Aorta (tissue), 5 donors: ENCODE measurements at regions not wholly inside any gene's neighbourhood (a gene's known extent, or its start where the extent isn't known, plus 50 kb on each side); places are given as distances from the start of the nearest gene placed in this dataset.

Experiments used
- ATAC-seq: fragments of 200-7000 bp; cut with Tn5 transposase; one replicate; pipeline ENCODE4 v1.9.1; 2022; ENCODE audit warnings: moderate library complexity; ENCODE audit not compliant: low FRiP score
- DNase-seq, 2 donors: peaks; one replicate each; pipeline ENCODE4 v3.0.0-alpha.2; 2020
- H3K27ac ChIP-seq, 2 donors: one replicate each; pipeline ENCODE4 v1.5.1; 2013; ENCODE audit warnings: low read length in 2 of 2, mild to moderate bottlenecking in 2 of 2, moderate library complexity in 2 of 2, control low read depth in 1 of 2, inconsistent platforms in 1 of 2, low read depth in 1 of 2
- H3K27me3 ChIP-seq, 2 donors: one replicate each; pipeline ENCODE4 v1.6.1; 2013; ENCODE audit warnings: control low read depth in 1 of 2, low read length in 1 of 2, mild to moderate bottlenecking in 1 of 2, moderate library complexity in 1 of 2; ENCODE audit not compliant: insufficient read depth in 2 of 2, control insufficient read depth in 1 of 2
- H3K36me3 ChIP-seq, 2 donors: one replicate each; pipeline ENCODE4 v1.6.1; 2013; ENCODE audit warnings: control low read depth in 1 of 2, low read length in 1 of 2, mild to moderate bottlenecking in 1 of 2; ENCODE audit not compliant: insufficient read depth in 2 of 2, control insufficient read depth in 1 of 2
- H3K4me1 ChIP-seq, 2 donors: one replicate each; pipeline ENCODE4 v1.6.1; 2013; ENCODE audit warnings: low read length in 2 of 2, control low read depth in 1 of 2, mild to moderate bottlenecking in 1 of 2, moderate library complexity in 1 of 2; ENCODE audit not compliant: insufficient read depth in 2 of 2, control insufficient read depth in 1 of 2
- H3K4me3 ChIP-seq, 2 donors: one replicate each; pipeline ENCODE4 v1.5.1; 2013; ENCODE audit warnings: low read length in 2 of 2, control low read depth in 1 of 2, mild to moderate bottlenecking in 1 of 2
- H3K9me3 ChIP-seq: one replicate; pipeline ENCODE4 v1.6.1; 2013; ENCODE audit warnings: mild to moderate bottlenecking, low read length; ENCODE audit not compliant: control insufficient read depth
- WGBS, 2 donors: extraction: QIAGEN DNeasy Blood & Tissue Kit; methylation state at CpG; one replicate each; pipeline ENCODE4 v1.1.7; 2013; 5-methylcytosine and 5-hydroxymethylcytosine counted together
- intact Hi-C, 2 donors: fragments of 100-400 bp; cut with DNase I; formaldehyde crosslinking; loops; one replicate each; pipeline versions ENCODE4 v1.14.2 to v1.15.0; 2022
- donor health status: healthy with polysubstance abuse.
- donor health status: Bipolar disorder and iron deficiency.
- donor health status: DM: no; HTN: no; CAD: no.
- donor health status: DM: no; HTN: no; CAD: no.
- donor health status: DM: yes; HTN: yes; CAD: no.

- Histone ChIP-seq H3K27ac (no peak overlapping the region), H3K36me3 (no peaks in the 10 kb centered on the region), H3K4me1 (no peaks in the 10 kb centered on the region), H3K4me3 (no peak overlapping the region), H3K27me3 (no peaks in the 10 kb centered on the region), H3K9me3 (peaks cover 2% of the 10 kb centered on the region)
- no peak for DNase-seq
- 45 to 46% methylated on average over 6 of the region's 6 CpGs for WGBS, 2 donors
- intact Hi-C loops: no loop called here
- no peak for ATAC-seq
Observed at GRCh38 chr17:33390479-33391176, 97.5 kb upstream of the ASIC2 start.

GRCh38 chr17:33396818-33397217, 103.7 kb upstream of the ASIC2 start:
- Histone ChIP-seq H3K36me3 (no peaks in the 10 kb centered on the region), H3K4me1 (no peaks in the 10 kb centered on the region), H3K27ac (no peak overlapping the region), H3K4me3 (no peak overlapping the region), H3K9me3 (peaks cover 2% of the 10 kb centered on the region), H3K27me3 (no peaks in the 10 kb centered on the region)
- no peak for DNase-seq
- 42 to 43% methylated on average over 3 of the region's 3 CpGs for WGBS, 2 donors
- intact Hi-C loops: no loop called here
- no peak for ATAC-seq

- no peaks in the 10 kb centered on the region for H3K9me3 ChIP-seq
- ATAC-seq: no peak
- no peaks in the 10 kb centered on the region for H3K36me3 ChIP-seq
- no peaks in the 10 kb centered on the region for H3K4me1 ChIP-seq
- DNase-seq: no peak
- WGBS, 2 donors: 95 to 99% methylated on average over 1 of the region's 1 CpG
- H3K27ac ChIP-seq: no peak overlapping the region
- intact Hi-C loops: no loop called here
- no peaks in the 10 kb centered on the region for H3K27me3 ChIP-seq
- no peak overlapping the region for H3K4me3 ChIP-seq
Observed at GRCh38 chr17:33398386-33398785, 105.3 kb upstream of the ASIC2 start.

GRCh38 chr17:33401249-33401648, 108.2 kb upstream of the ASIC2 start:
- DNase-seq: no peak
- H3K27me3 ChIP-seq: no peaks in the 10 kb centered on the region
- H3K4me1 ChIP-seq: no peaks in the 10 kb centered on the region
- no peaks in the 10 kb centered on the region for H3K36me3 ChIP-seq
- H3K4me3 ChIP-seq: no peak overlapping the region
- 88 to 91% methylated on average over 2 of the region's 2 CpGs for WGBS, 2 donors
- H3K9me3 ChIP-seq: no peaks in the 10 kb centered on the region
- ATAC-seq: no peak
- intact Hi-C loops: no loop called here
- H3K27ac ChIP-seq: no peak overlapping the region

- Histone ChIP-seq H3K9me3 (no peaks in the 10 kb centered on the region), H3K4me3 (no peak overlapping the region), H3K36me3 (no peaks in the 10 kb centered on the region), H3K27me3 (no peaks in the 10 kb centered on the region), H3K4me1 (no peaks in the 10 kb centered on the region), H3K27ac (no peak overlapping the region)
- intact Hi-C loops: no loop called here
- DNase-seq (no peak), ATAC-seq (no peak)
Observed at GRCh38 chr17:33403194-33403593, 110.1 kb upstream of the ASIC2 start.

GRCh38 chr17:33404070-33404819, 111.2 kb upstream of the ASIC2 start:
- intact Hi-C loops: no loop called here
- DNase-seq: no peak
- Histone ChIP-seq H3K4me3 (no peak overlapping the region), H3K36me3 (no peaks in the 10 kb centered on the region), H3K27me3 (no peaks in the 10 kb centered on the region), H3K4me1 (no peaks in the 10 kb centered on the region), H3K27ac (no peak overlapping the region), H3K9me3 (no peaks in the 10 kb centered on the region)
- WGBS, 2 donors: 67 to 70% methylated on average over 4 of the region's 4 CpGs
- no peak for ATAC-seq

- intact Hi-C loops: no loop called here
- WGBS, 2 donors: 25 to 37% methylated on average over 2 of the region's 2 CpGs
- H3K36me3 ChIP-seq: no peaks in the 10 kb centered on the region
- H3K27me3 ChIP-seq: no peaks in the 10 kb centered on the region
- DNase-seq (no peak), ATAC-seq (no peak)
- H3K4me1 ChIP-seq: no peaks in the 10 kb centered on the region
- H3K4me3 ChIP-seq: no peak overlapping the region
- no peaks in the 10 kb centered on the region for H3K9me3 ChIP-seq
- no peak overlapping the region for H3K27ac ChIP-seq
Observed at GRCh38 chr17:33416131-33416530, 123.0 kb upstream of the ASIC2 start.

GRCh38 chr17:33421933-33422332, 128.8 kb upstream of the ASIC2 start:
- intact Hi-C loops: no loop called here
- Histone ChIP-seq H3K36me3 (no peaks in the 10 kb centered on the region), H3K27ac (no peak overlapping the region), H3K4me1 (no peaks in the 10 kb centered on the region), H3K9me3 (no peaks in the 10 kb centered on the region), H3K27me3 (no peaks in the 10 kb centered on the region), H3K4me3 (no peak overlapping the region)
- 77 to 79% methylated on average over 3 of the region's 3 CpGs for WGBS, 2 donors
- DNase-seq (no peak), ATAC-seq (no peak)

GRCh38 chr17:33433581-33433980, 140.5 kb upstream of the ASIC2 start:
- Histone ChIP-seq H3K27ac (no peak overlapping the region), H3K9me3 (peaks cover under 1% of the 10 kb centered on the region), H3K4me1 (no peaks in the 10 kb centered on the region), H3K4me3 (no peak overlapping the region), H3K36me3 (no peaks in the 10 kb centered on the region), H3K27me3 (no peaks in the 10 kb centered on the region)
- ATAC-seq (no peak), DNase-seq (no peak)
- intact Hi-C loops: no loop called here
- 77 to 86% methylated on average over 6 of the region's 6 CpGs for WGBS, 2 donors
